AG08395 (cell line): ENCODE measurements at regions not wholly inside any gene's neighbourhood (a gene's known extent, or its start where the extent isn't known, plus 50 kb on each side); places are given as distances from the start of the nearest gene placed in this dataset.

Source experiments
- DNase-seq: peaks from one replicate; pipeline ENCODE4 v3.0.0; 2012; ENCODE audit warnings: mixed read lengths, low spot score

DNA sequence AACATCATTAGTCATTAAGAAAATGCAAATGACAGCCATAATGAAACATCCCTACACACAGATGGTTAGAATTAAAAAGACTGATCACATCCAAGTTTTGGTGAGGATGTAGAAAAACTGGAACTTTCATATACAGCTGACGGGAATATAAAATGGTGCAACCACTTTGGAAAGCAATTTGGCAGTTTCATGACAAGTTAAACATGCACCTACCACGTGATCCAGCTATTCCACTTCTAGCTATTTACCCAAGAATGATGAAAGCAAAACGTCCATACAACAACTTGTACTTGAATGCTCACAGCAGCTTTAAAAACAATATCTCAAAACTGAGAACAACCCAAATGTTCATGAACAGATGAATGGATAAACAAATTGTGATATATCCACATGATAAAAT is 77.9 kb upstream of the AVPR1A start:
- no peak for DNase-seq

DNA sequence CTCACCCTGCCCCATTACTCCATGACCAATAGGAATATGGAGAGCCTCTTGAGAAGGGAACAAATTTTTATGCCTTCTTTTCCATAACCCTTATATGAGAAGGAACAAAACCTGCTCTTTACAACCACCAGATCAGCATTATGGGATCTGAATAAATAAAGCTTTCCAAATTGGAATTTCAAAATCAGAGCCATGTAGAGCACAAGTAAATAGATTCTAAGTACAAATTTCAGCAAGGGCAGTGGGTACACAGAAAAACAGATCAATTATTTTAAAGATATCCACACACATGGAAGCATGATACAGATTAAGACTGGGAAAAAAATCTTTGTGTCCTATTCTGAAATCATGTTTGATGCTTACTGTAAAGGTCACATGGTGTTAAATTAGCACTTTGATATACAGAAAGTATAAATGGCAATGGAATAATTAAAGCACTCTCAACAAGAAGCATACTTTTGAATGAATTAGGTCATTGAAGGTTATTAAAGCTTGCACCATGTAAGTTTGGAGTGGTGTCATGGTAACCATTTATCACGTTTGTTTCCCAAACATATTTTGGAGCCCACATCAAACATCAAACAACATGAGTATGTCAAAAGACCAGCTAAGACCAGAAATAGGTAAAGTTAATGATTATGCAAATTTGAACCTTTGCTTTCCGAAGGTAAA is 75.9 kb upstream of the AVPR1A start:
- no peak for DNase-seq

DNA sequence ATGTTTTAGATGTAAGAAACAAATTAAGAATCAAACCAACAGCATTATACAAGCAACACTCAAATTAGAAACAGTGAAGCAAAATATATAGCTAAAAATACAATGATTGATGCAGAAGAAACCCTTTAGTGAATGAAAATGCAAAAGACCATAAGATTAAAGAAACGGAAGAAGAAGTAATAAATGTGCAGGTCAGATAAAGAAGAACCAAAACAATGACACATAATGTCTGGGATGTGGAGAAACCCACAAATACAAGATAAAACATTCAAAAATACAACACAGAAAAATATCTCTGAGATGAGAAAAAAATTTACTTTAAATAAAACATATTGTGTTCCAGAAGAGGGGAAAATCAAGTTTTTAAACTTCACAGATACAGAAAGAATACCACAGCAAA is 73.4 kb upstream of the AVPR1A start:
- no peak for DNase-seq

DNA sequence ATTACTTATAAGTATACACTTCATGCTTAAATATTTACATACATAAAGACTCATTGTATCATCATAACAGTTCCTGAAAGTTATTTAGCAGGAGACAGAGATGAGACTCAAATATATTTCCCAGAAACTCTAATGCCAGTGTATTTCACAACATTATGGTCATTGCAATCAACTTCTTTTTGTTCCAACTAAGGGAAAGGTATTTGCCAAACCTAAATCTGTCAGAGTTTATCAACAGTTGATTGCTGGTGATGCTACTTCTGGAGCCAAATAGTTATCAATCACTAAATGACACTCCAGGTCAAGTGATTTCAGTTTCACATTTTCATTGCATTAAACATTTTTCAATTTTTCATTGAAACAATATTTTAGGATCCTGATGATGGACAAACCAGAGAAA is 72.1 kb upstream of the AVPR1A start:
- DNase-seq: no peak

DNA sequence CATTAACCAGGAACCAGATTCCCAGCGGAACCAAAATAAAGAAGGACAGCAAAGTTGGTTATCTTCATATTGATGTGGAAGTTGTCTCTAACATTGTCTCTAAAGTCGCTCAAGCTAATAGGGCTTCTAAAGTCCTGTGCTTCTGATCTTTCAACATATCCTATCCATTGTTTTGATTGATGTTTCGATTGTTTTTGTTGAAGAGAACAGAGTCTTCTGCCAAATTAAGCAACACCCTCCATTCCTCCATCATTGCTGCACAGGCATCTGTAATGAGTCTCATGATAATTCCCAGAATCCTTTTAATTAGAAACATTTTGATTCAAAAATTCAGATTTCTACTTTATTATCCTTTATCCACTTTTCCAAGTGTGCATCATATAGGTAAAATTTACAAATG is 71.6 kb upstream of the AVPR1A start:
- DNase-seq: no peak

DNA sequence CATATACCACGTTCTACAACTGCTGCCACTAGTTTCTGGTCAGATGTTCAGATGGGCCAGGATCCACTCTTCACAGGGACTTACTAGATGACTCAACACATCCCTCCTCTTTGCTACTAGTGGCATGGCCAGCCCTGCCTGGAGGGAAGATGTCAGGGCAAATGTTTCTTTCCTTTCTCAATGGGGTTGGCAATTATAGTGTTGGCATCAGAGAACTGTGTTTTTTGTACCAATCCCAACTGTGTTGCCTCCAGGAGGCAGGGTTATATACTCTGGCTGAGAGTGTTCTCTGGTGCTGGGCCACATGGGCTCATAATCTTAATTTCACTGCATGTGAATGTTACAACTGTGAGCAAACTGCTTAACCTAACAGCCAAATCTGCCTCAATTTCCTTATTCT is 69.9 kb upstream of the AVPR1A start:
- no peak for DNase-seq

DNA sequence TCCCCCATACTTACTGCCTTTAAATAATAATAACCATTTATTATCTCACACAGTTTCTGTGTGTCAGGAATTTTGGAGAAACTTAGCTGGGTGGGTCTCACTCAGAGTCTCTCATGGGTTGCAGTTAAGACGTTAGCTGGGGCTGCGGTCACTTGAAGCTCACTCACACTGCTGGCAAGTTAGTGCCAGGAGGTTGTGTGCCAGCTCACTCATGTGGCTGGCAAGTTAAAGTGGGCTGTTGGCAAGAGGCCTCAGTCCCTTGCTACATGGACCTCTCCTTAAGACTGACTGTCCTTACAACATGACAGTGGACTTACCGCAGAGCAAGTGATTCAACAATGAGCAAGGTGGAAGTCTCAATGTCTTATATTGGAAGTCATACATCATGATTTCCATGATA is 61.3 kb upstream of the AVPR1A start:
- no peak for DNase-seq

DNA sequence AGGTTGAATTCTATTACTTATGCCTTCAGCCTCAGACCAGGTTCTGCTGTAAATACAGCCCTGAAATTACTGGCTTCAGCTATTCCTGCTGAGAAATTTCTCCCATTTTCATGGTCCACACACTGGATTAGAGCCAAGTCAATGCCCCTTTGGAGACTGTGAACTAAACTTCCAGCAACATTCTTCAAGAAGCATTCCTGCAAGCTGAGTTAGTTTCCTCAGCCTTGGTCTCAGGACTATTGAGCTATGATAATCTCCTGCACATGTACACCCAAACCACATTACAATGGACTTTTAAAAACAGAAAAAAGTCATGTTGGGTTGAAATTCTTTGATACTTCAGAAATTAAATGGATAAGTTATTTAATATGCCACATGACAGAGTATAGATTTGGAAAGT is 58.0 kb upstream of the AVPR1A start:
- DNase-seq: no peak

DNA sequence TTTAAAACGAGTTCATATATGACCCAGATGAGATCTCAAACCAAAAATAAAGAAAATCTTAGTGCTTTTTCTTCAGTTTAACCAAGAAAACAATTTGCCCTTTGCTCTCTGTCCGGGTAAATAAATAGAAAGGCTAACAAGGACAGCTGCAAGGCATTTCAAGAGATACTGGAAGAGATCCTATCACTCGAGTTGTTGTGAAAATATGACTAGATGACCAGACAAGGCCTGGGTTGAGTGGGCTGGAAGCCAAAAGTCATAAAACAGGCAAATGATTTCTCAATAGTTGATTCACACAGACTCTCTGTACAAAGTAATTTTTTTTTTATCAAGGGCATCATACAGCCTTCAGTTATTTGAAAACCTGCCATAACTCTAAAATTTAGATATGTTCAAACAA is 55.9 kb upstream of the AVPR1A start:
- DNase-seq: no peak

DNA sequence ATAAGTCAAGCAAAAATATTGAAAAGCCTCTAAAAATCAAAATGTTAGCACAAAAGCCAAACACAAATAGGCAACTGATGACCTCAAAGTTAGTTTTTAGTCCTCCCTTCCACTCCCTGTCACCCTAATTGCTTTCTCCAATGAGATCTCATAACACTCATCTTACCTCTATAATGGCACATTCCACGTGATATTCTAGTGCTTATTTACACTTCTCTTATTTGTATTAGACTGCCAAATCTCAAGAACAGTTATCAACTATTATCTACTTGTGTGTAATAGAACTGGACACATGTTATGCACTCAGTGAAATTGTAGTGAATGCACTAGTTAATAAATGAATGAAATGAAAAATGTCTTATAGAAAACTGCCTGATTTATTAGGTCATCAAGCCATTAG is 55.5 kb upstream of the AVPR1A start:
- no peak for DNase-seq
